HL-60 (cell line): ENCODE measurements at regions not wholly inside any gene's neighbourhood (a gene's known extent, or its start where the extent isn't known, plus 50 kb on each side); places are given as distances from the start of the nearest gene placed in this dataset.

Experiments
- POLR2AphosphoS5 ChIP-seq: IDR thresholded peaks from 2 replicates; pipeline ENCODE4 v1.6.1; 2012; ENCODE audit warnings: low read depth
- TF ChIP-seq, protein P1 (sequence below): IDR thresholded peaks from one replicate; pipeline ENCODE4 v1.5.1; 2011; ENCODE audit warnings: low read length, control low read depth, inconsistent platforms; ENCODE audit not compliant: insufficient read depth

GRCh38 chr15:25624504-25625177 is 185.8 kb upstream of the UBE3A start:
- TF ChIP-seq POLR2AphosphoS5: no peak
- TF ChIP-seq, protein P1, sequence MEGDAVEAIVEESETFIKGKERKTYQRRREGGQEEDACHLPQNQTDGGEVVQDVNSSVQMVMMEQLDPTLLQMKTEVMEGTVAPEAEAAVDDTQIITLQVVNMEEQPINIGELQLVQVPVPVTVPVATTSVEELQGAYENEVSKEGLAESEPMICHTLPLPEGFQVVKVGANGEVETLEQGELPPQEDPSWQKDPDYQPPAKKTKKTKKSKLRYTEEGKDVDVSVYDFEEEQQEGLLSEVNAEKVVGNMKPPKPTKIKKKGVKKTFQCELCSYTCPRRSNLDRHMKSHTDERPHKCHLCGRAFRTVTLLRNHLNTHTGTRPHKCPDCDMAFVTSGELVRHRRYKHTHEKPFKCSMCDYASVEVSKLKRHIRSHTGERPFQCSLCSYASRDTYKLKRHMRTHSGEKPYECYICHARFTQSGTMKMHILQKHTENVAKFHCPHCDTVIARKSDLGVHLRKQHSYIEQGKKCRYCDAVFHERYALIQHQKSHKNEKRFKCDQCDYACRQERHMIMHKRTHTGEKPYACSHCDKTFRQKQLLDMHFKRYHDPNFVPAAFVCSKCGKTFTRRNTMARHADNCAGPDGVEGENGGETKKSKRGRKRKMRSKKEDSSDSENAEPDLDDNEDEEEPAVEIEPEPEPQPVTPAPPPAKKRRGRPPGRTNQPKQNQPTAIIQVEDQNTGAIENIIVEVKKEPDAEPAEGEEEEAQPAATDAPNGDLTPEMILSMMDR: no peak
